Endothelial cell of umbilical vein (primary cell): ENCODE measurements at regions not wholly inside any gene's neighbourhood (a gene's known extent, or its start where the extent isn't known, plus 50 kb on each side); places are given as distances from the start of the nearest gene placed in this dataset.

Source experiments
- BruUV-seq: library from RNA; stranded (reverse); fragments of 400-500 nt; replicated peaks from 2 replicates; lab custom pipeline; 2021; lab: Mats Ljungman, UMichigan
- CTCF ChIA-PET: fragments of 300-600, 350-600 bp; sonication (Branson Sonifier 250); formaldehyde crosslinking; loops from one replicate; lab custom pipeline; 2021; ENCODE audit warnings: antibody characterized with exemption, inconsistent platforms; lab: Charles Lee
- POLR2A ChIA-PET: fragments of 300-600, 350-600 bp; sonication (Branson Sonifier 250); formaldehyde crosslinking; loops from one replicate; lab custom pipeline; 2021; ENCODE audit warnings: antibody characterized with exemption, inconsistent platforms; lab: Charles Lee
- DNase-seq: peaks from one replicate; pipeline ENCODE4 v3.0.0-alpha.2; 2011; ENCODE audit warnings: low read depth, low spot score
- FAIRE-seq: peaks from 2 replicates; lab custom pipeline; 2011; peaks lifted over from hg19 to GRCh38; lab: Jason Lieb, UNC
- H2AFZ ChIP-seq: 2 replicates; pipeline ENCODE4 v1.6.0; 2012; ENCODE audit warnings: low read depth, low read length, control low read depth, inconsistent platforms
- H3K27ac ChIP-seq: 2 replicates; pipeline ENCODE4 v1.5.1; 2011; ENCODE audit warnings: low read depth, mild to moderate bottlenecking, control low read depth, low read length, moderate library complexity; ENCODE audit not compliant: insufficient read depth
- H3K27me3 ChIP-seq, 2 experiments: 2 replicates each; pipeline versions ENCODE4 v1.6.0 to v1.6.1; 2011; ENCODE audit warnings: low read length in 2 of 2, mixed read lengths in 1 of 2; ENCODE audit not compliant: control insufficient read depth in 2 of 2, insufficient read depth in 2 of 2
- H3K36me3 ChIP-seq, 2 experiments: 2 replicates in 1 of 2; 3 replicates in 1 of 2; pipeline ENCODE4 v1.5.1; 2011; ENCODE audit warnings: low read length in 2 of 2, mild to moderate bottlenecking in 1 of 2, moderate library complexity in 1 of 2; ENCODE audit not compliant: control insufficient read depth in 2 of 2, insufficient read depth in 2 of 2; ENCODE audit errors: extremely low read depth in 1 of 2
- H3K4me1 ChIP-seq: 3 replicates; pipeline ENCODE4 v1.5.1; 2011; ENCODE audit warnings: mild to moderate bottlenecking, low read length; ENCODE audit not compliant: control insufficient read depth, insufficient read depth; ENCODE audit errors: extremely low read depth
- H3K4me2 ChIP-seq: 2 replicates; pipeline ENCODE4 v1.6.1; 2011; ENCODE audit warnings: low read length, control low read depth, mixed read lengths; ENCODE audit not compliant: insufficient read depth
- H3K4me3 ChIP-seq, 3 experiments: fragments of 200-600 bp in 1 of 3; sonication (generic), shearing (Covaris generic) in 1 of 3; replicated peaks in 1 of 3; 2 replicates each; pipeline ENCODE4 v1.5.1; 2011 to 2016; ENCODE audit warnings: control low read depth in 3 of 3, low read length in 3 of 3, mild to moderate bottlenecking in 2 of 3, inconsistent platforms in 1 of 3, low read depth in 1 of 3, moderate library complexity in 1 of 3; ENCODE audit not compliant: insufficient read depth in 1 of 3
- H3K79me2 ChIP-seq: 2 replicates; pipeline ENCODE4 v1.6.0; 2012; ENCODE audit warnings: low read length, inconsistent platforms; ENCODE audit not compliant: control insufficient read depth, insufficient read depth
- H3K9ac ChIP-seq: replicated peaks from 2 replicates; pipeline ENCODE3; 2011; ENCODE audit warnings: low read length, control low read depth; ENCODE audit not compliant: insufficient read depth; ENCODE audit errors: extremely low read depth
- H3K9me1 ChIP-seq: replicated peaks from 3 replicates; pipeline ENCODE4 v1.6.0; 2011; ENCODE audit warnings: mild to moderate bottlenecking, low read length; ENCODE audit not compliant: control insufficient read depth, insufficient read depth; ENCODE audit errors: extremely low read depth
- H3K9me3 ChIP-seq: replicated peaks from 2 replicates; pipeline ENCODE4 v1.5.1; 2012; ENCODE audit warnings: low read length, inconsistent platforms; ENCODE audit not compliant: control insufficient read depth, insufficient read depth
- H4K20me1 ChIP-seq: replicated peaks from 2 replicates; pipeline ENCODE3; 2011; ENCODE audit warnings: mild to moderate bottlenecking, low read length; ENCODE audit not compliant: control insufficient read depth, insufficient read depth; ENCODE audit errors: extremely low read depth
- CTCF ChIP-seq, 2 donors: IDR thresholded peaks; 1 replicate in 1 of 2; 2 replicates in 1 of 2; pipeline ENCODE4 v1.5.1; 2011; ENCODE audit warnings: low read length in 2 of 2, mild to moderate bottlenecking in 2 of 2, moderate library complexity in 2 of 2, control low read depth in 1 of 2, inconsistent platforms in 1 of 2, low read depth in 1 of 2; ENCODE audit not compliant: insufficient read depth in 1 of 2; ENCODE audit errors: extremely low read depth in 1 of 2
- EZH2 ChIP-seq: IDR thresholded peaks from 2 replicates; pipeline ENCODE4 v1.6.1; 2012; ENCODE audit warnings: borderline replicate concordance, low read depth, mild to moderate bottlenecking, moderate library complexity, low read length, inconsistent platforms; ENCODE audit not compliant: severe bottlenecking
- FOS ChIP-seq: IDR thresholded peaks from 2 replicates; pipeline ENCODE4 v1.6.1; 2011; ENCODE audit warnings: mild to moderate bottlenecking, low read length, moderate library complexity, borderline replicate concordance; ENCODE audit not compliant: insufficient read depth
- GATA2 ChIP-seq: IDR thresholded peaks from 2 replicates; pipeline ENCODE4 v1.7.0; 2011; ENCODE audit warnings: low read depth, mild to moderate bottlenecking, moderate library complexity, mixed read lengths, low read length; ENCODE audit not compliant: insufficient read length, insufficient read depth
- JUN ChIP-seq: IDR thresholded peaks from 2 replicates; pipeline ENCODE4 v1.6.1; 2011; ENCODE audit warnings: borderline replicate concordance, low read depth; ENCODE audit not compliant: insufficient read length, insufficient read depth
- MAX ChIP-seq: IDR thresholded peaks from 2 replicates; pipeline ENCODE4 v1.6.1; 2011; ENCODE audit not compliant: insufficient read depth, insufficient read length
- MYC ChIP-seq: IDR thresholded peaks from one replicate; pipeline ENCODE4 v1.6.1; 2011; ENCODE audit warnings: mild to moderate bottlenecking, low read depth, low read length
- POLR2A ChIP-seq: IDR thresholded peaks from 2 replicates; pipeline ENCODE4 v1.6.1; 2012; ENCODE audit warnings: low read depth, mild to moderate bottlenecking, control low read depth, low read length
- POLR2AphosphoS5 ChIP-seq: IDR thresholded peaks from 2 replicates; pipeline ENCODE4 v1.6.1; 2012; ENCODE audit warnings: low read depth, mild to moderate bottlenecking, control low read depth, low read length, moderate library complexity; ENCODE audit not compliant: insufficient read depth
- dilution Hi-C: fragments of 300-500 bp; cut with MboI; formaldehyde crosslinking; loops from one replicate; pipeline ENCODE4 v1.15.0; 2019; ENCODE audit warnings: low sequenced_read_pairs; ENCODE audit not compliant: extremely low pct_ligation_motif_present
- intact Hi-C: fragments of 100-400 bp; cut with micrococcal nuclease; formaldehyde crosslinking; loops from one replicate; pipeline ENCODE4 v1.10.0; 2022

GRCh38 chr1:215488850-215489249, 78.3 kb upstream of the KCTD3 start:
- Histone ChIP-seq H3K36me3 (no peaks in the 10 kb centered on the region), H3K4me2 (no peak overlapping the region), H4K20me1 (no peaks in the 10 kb centered on the region), H2AFZ (no peak overlapping the region), H3K79me2 (no peaks in the 10 kb centered on the region), H3K9ac (no peak overlapping the region), H3K27ac (no peak overlapping the region), H3K4me1 (no peaks in the 10 kb centered on the region), H3K9me3 (no peaks in the 10 kb centered on the region), H3K27me3 (no peaks in the 10 kb centered on the region), H3K9me1 (no peaks in the 10 kb centered on the region), H3K4me3 (no peak overlapping the region)
- BruUV-seq = no TSS peak
- DNase-seq = no peak
- FAIRE-seq = no peak
- CTCF ChIA-PET = interaction anchor here (1.0 kb wide), 1 partner anchor 308 kb away, joined by 3 read pairs; no protein-coding TSS in a partner anchor
- no peak for TF ChIP-seq CTCF (IDR thresholded peaks at IDR 0.05; ENCODE audit: extremely low read depth in 1 of 2, insufficient read depth in 1 of 2, low read depth in 1 of 2, low read length in 2 of 2)
- no peak for TF ChIP-seq JUN
- TF ChIP-seq EZH2 = no peak
- no peak for TF ChIP-seq POLR2AphosphoS5
- no peak for TF ChIP-seq FOS
- no peak for TF ChIP-seq MAX
- TF ChIP-seq GATA2 = no peak
- TF ChIP-seq MYC = no peak
- no peak for TF ChIP-seq POLR2A
- intact Hi-C loops = no loop called here
- dilution Hi-C loops = no loop called here
- POLR2A ChIA-PET = no interaction called here
